GF-D8 (cell line): ENCODE measurements at regions not wholly inside any gene's neighbourhood (a gene's known extent, or its start where the extent isn't known, plus 50 kb on each side); places are given as distances from the start of the nearest gene placed in this dataset.

Experiments
- DNase-seq: peaks from one replicate; lab custom pipeline; 2025; lab: John Stamatoyannopoulos, UW

DNA sequence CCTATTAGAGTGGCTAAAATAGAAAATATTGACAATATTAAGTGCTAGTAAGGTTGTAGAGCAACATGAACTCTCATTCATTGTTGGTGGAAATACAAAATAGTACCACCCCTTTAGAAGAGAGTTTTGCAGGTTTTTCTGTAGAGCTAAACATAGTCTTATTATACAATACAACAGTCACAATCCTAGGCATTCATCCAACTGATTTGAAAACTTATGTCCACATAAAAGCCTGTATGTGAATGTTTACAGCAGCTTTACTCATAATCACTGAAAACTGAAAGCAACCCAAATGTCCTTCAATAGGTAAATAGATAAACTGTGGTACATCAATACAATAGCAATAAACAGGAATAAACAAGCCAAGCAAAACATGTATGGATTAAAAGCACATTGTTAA is 127.2 kb upstream of the PRNP start:
- DNase-seq = no peak

DNA sequence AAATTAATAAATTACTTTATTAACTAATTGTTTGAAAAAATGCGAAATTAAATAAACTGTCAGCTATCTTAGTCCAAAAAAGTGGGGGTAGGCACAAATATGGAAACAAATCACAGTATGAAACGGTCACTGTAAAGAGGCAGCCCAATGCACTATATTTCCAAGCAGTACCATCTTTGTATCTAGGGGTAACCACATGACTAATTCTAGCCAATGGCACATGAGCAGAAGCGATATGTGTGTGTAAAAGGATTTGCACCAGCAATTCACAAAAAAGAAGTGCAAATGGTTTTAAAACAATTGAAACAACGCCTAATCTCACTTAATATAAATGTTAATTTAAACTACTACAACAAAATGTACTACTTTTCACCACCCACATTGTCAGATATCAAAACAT is 129.5 kb upstream of the PRNP start:
- DNase-seq = no peak

DNA sequence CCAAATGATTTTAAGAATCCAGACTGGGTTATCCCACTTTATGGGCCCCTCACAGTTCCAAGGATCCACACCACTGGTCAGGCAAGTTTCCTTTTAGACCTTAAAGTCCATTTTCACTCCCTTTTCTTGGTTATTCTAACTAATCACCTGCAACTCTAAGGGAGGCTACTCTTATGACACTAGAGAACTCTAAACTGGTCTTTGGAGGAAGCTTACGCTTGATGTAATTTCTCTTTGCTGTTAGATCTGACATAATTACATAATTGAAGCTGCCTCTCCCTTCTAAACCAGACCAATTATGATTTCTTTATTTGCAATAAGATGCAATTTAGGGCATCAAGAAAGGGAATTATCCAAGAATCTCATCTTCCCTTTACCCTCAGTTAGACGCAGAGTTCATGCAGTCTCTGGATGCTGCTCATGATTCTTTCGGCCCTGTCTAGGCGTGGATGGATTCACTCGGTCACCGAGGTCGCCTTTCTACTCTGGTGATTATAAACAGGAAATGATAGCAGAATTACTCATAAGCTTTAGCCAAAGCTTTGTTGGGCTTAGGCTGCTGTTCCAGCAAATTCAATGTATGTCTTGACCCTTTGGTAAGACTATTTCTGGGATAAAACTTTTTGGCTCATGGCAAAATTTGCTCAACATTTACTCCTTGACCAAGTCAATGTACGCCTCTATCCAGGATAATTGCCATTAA is 130.9 kb upstream of the PRNP start:
- no peak for DNase-seq

DNA sequence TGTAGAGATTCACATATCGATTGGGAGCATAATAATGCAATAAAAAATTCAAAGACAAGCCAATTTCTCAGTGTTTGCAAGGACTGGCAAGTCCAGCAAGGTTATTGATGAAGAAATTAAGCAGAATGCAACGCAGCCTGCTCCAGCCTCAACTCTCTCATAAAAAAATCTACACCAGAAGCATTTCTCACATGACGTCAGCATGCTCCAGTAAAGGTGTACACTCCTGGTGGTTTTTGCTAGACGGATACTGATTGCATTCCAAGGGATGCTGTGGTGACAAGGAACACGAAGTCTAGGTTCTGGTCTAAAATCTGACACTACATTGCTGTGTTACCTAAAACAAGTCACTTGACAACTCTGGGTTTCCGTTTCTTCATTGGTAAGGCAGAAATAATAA is 131.9 kb upstream of the PRNP start:
- no peak for DNase-seq

DNA sequence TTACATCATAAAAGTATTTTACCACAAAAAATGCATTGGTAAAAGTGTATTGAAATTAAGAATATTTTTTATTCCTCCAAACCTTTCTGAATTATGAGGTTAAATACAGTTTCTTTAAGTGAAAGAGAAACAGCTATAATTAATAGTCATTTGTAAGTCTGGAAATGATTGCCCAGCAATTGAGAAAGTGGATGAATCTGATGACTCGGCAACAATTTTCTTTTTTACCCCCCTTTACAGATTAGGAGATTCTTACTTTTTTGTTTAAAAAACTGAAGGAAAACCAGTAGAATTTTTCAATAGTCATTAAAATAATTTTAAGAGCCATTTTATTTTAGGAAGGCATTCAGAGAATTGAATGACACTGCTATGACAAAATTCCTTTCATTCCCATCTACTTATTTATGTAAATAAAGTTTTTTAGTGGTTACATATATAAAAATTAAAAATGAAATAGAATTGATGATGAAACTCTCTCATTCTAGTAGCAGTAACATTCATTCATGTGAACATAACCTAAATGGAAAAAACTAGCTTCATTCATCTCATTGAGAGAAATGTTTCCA is 134.1 kb upstream of the PRNP start:
- no peak for DNase-seq

DNA sequence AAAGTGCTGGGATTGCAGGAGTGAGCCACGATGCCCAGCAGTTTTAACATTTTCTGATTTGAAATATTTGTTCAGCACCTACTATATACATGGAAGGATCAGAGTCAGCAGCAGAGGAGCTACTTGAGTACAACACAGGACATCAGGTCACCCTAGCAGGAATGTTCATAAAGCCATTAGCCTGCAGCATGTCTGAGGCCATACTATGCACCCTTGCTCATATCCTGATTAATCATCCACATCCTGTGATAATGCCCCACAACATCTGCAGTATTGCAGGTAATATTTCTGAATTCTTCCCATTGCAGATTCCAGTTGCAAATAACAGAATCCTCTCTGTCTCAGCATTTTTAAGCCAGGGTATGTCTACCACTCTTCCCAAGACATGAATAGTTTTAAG is 135.5 kb upstream of the PRNP start:
- no peak for DNase-seq

DNA sequence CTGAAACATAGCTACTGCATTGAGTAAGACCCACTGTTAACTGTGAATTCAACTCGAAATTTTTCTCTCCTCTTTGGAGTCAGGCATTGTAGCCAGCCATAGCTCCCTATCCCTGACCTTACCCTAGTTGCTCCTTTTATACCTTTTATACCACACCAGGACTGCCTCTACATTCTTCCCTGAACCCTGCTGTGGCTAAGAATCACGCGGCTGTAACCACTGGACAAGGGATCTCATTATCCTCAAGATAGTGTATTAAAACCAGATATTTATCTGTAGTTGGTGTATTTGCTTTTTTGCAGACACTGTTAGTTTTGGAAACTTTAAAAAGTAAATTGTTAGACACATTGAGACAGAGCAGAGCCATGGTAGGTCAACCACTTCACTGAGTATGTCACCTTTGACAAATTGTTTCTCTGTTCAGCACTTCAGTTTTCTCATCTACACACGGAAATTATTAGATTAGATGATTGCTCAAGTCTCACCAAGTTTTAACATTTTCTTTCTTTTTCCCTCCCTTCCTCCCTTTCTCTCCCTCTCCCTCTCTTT is 136.5 kb upstream of the PRNP start:
- no peak for DNase-seq

DNA sequence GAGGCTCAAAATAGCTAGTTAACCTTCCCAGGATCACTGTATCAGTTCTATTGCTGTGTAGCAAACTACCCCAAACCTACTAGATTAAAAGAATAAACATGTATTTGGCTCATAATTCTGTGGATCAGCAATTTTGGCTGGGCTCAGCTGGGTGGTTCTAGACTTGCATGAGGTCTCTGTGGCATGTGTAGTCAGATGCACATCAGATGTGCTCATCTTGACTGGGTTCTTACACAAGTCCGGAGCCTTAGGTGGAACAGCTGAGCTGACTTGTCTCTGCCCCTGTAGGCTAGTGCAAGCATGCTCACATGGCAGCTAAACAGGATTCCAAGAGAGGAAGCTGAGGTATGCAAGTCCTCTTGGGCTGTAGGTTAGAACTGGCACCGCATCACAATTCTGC is 137.7 kb upstream of the PRNP start:
- DNase-seq = no peak

DNA sequence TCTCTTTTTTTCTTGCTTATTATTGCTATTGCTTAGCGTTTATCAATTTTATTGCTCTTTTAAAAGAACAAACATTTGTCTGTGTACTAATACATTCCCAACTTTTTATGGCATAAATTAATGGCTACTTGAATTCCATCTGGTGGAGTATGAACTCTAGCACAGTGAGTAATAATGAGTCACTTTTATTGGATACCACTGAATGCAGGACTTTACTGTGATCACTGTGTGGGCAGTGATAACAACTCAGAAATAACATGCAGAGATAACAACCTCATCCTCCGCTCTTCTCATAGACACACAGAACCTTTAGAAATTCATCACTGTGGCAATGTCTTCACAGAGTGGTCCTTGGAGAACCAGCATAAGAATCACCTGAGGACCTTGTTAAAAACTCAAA is 139.5 kb upstream of the PRNP start:
- DNase-seq = no peak

DNA sequence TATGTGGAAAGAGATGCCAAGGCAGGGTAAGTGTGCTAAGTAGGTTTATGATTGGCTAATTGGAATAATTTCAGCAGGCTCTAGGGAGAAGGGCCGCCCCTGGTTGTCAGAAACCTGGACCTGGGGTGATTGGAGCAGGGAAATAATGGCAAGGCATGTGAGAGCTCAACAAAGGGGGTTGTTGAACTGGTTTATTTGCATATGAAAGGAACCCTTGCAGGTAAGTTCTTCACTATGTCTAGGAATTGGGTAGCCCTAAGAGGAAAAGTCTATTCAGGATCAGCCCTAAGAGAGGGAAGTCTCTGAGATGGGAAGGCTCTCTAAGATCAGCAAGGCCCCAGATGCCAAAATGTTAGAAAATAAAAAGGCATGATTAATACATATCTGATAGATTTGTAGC is 139.9 kb upstream of the PRNP start:
- DNase-seq = no peak

DNA sequence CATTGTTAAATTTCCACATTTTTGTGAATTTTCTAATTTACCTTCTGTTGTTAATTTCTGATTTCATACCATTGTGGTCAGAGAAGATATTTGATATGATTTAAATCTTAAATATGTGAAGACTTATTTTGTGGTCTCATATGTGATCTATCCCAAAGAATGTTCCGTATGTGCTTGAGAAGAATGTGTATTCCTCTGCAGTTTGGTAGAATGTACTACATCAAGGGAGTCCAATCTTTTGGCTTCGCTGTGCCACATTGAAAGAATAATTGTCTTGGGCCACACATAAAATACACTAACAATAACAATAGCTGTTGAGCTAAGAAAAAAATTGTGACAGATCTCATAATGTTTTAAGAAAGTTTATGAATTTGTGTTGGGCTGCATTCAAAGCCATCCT is 140.7 kb upstream of the PRNP start:
- no peak for DNase-seq

DNA sequence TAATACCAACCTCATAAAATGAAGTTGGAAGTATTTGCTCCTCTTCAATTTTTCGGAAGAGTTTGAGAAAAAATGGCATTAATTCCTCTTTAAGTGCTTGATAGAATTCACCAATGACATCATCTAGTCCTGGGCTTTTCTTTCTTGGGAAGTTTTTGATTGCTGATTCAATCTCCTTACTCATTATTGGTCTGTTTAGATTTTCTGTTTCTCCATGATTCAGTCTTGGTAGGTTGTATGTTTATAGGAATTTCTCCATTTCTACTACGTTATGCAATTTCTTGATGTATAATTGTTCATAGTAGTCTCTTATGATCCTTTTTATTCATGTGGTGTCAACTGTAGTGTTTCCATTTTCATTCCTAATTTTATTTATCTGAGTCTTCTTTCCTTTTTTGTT is 141.5 kb upstream of the PRNP start:
- no peak for DNase-seq

DNA sequence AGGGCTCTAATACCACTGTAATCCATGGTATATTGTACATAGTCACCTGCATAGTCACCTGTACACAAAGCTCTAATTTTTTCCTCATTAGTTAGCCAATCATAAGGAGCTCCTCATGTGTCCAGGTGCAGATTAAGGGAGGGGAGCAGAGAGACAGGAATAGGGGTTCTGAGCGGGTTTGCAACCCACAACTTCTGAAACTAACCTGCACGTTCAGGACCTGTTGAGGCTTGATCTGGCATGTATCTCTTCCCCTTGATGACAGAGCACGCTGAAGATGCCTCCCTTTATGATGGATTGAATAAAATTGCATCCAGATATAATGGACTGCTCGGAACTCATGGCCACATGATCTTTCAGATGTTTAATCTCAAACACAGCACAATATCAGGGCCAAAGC is 144.0 kb upstream of the PRNP start:
- no peak for DNase-seq

DNA sequence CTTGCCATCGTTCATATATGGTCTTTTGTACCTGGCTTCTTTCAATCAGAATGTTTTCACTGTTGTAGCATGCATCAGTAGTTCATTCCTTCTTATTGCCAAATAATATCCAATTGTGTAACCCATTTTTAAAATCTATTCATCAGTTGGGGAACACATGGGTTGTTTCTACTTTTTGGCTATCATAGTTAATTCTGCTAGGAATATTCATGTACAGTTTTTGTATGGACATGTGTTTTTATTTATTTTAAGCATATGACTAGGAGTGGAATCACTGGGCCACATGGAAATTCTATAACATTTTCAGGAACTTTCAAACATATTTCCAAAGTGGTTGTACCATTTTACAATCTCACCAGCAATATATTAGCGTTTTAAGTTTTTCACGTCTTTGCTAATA is 151.9 kb upstream of the PRNP start:
- no peak for DNase-seq

DNA sequence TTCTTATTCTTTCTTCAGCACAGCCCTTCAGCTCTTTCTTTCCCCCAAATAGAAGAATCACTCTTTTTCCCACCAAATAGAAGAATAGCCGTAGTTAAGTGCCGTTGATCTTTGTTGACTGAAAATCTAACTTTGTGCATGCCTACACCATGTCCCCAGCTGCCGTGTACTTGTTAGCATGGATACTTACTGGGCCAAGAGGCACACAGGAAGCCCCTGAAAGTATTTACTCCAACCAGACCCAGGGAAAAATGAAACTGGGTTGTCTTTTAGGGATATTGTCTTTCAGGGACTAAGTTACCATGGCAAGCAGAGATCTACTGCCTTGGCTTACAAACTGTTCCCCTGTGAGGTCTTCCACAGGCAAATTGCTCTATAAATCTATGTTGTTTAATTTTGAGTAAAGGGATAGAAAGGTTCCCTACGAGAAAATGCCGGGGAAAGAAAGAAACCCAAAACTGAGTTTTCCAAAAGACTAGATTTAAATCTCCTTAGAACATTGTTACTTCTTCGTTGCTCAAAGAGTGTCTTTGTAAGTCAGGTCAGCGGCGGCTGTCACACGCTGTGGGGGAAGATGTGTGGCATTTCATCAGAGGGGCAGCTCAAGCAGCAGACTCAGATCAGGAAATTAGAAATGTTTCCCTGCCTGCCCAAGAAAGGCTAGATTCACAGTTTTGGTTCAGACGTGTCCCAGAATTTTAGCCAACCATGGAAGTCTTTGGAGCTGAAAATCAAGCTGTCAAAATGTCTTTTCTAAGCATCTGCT is 152.7 kb upstream of the PRNP start:
- no peak for DNase-seq

DNA sequence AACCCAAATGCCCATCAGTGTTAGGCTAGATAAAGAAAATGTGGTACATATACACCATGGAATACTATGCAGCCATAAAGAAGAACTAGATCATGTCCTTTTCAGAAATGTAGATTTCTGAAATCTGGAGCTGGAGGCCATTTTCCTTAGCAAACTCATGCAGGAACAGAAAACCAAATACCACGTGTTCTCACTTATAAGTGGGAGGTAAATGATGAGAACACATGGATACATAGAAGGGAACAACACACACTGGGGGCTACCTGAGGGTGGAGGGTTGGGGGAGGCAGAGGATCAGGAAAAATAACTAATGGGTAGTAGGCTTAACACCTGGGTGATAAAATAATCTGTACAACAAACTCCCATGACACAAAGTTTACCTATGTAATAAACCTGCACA is 153.5 kb upstream of the PRNP start:
- DNase-seq = no peak

DNA sequence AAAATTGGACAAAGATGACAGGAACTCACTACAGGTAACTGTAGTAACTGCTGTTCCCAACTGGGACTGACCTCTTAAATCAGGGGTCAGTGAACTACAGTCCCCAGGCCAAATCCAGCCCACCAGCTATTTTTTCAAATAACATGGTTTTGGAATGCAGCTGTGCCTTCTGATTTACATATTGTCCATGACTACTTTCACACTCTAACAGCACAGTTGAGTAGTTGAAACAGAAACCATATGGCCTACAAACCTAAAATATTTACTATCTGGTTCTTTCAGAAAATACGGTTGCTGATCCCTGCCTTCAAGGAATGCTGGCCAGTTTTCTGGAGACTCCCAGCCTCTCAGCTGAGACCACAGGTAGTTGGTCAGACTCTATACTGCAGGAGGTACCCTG is 161.5 kb upstream of the PRNP start:
- no peak for DNase-seq

DNA sequence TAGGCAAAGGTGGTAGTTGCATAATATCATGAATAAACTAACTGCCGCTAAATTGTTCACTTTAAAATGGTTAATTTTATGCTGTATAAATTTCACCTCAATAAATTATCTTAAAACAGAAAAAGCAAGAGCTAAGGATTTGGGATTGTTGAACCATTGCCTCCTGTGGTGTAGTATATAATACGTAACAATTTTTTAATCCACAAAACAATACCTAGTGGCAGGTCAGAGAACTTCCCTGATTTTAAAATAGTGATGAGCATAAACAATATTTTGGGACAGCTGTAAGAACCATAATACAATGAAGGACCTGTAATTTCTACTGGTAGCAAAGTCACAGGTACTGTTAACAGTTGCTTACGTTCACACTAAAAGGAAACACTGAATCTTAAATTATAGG is 161.9 kb upstream of the PRNP start:
- no peak for DNase-seq

DNA sequence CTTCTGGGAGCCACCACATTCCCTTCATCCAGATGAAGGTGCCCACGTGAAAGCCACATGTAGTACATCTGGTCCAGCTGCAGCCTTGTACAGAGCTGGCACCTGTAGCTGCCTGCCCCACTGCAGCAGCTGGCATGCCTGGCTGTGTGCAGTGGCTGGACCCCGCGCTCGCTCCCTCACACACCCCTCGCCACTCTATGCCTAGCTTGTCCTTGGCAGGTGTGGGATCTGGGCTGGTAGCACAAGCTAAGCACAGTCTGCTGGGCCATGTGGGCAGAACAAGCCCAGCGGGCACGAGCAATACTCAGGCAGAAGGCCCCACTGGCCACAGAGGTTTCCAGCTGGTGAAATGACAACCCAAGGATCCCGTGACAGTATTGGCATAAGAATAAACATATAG is 163.9 kb upstream of the PRNP start:
- DNase-seq = no peak

DNA sequence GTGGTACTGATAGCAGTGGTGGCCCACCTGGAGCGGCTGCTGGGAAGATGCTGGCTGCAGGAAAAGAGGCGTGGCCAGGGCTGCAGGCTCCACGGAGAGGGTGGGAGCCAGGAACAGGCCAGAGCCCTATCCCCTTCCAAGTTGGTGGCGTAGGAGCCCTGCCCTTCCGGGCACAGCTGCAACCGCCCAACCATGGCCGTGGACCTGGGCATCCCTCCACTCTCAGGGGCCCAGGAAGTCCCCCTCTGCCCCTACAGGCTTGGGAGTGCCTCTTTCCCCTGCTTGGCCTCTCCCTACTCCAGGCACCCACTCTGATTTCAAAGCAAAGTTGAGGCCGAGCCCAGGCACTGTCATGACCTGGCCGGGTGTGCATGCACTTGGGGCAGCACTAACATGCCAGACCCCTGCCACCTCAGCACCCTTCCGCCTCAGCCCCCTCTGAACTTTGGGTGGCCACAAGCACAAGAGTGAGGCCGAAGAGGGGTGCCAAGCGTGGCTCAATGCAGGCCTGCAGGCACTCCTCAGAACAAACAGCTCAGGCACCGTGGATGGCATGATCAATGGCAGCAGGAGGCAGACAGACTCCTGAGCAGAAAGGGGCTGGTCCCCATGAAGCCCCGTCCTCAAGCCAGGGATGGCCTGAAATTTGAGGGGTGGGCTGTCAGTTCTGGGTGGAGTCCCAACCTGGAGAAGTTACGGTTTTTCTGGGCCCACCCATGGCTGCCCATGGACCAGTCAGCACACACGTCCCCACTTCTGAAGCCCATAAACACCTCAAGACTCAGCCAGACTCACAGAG is 164.9 kb upstream of the PRNP start:
- no peak for DNase-seq

DNA sequence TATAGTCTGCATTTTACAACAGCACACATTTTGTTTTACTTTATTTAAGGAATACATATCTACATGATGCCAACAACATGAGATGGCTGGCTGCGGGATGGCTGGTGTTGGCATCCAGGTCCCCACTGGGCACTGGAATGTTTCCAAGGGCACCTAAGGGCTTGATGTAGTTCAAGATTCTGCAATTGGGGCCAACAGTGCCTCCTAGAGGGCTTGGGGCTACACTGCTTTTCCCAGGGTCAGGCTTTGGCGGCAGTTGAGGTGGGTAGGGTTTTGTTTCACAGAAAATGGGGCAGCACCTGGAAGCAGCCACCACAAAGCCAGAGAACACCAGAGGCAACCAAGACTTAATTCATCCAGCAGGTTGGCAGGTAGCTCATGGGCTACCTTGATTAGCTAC is 166.7 kb upstream of the PRNP start:
- DNase-seq = no peak

DNA sequence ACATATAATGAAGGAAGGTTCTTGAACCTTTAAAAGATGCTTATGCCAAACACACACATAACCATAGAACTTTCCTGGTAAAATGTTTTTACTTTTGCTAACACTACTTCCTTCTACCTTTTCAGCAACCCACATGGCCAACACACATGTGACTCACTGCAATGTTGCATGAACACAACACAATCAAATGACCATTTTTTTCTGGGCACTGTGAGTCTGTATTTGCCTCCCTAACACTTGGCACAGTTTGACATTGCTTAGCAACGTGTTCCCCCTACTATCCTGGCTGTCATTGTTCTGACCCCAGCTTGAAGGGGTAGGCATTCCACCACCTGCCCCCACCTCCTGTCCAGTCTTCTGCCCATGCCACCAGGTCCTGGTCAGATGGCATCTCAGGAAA is 169.4 kb upstream of the PRNP start:
- no peak for DNase-seq

DNA sequence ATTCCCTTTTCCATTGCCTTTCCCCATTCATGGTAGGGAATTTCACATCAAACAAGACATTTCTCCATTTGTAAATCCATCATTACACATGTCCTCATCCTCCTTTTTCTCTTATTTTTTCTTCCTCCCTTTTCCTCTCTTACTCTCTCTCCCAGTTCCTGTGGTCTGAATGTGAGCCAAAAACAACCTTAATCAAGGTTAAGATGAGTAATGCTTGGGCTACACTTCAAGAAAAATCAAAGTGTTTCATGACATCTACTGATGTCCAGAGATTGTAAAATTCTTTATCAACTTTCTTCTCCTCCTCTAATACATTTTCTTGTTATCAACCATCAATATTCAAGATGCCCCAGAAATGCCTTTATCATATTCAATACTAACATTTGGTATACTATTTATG is 172.5 kb upstream of the PRNP start:
- DNase-seq = no peak
